HepG2 (cell line): ENCODE measurements at regions not wholly inside any gene's neighbourhood (a gene's known extent, or its start where the extent isn't known, plus 50 kb on each side); places are given as distances from the start of the nearest gene placed in this dataset.
"Not testable (repeated sequence)": the region's sequence is repeated elsewhere in the genome, so short reads cannot be mapped to it uniquely, and the experiment has no call there.

Experiments
- ATAC-seq: fragments of 200-7000 bp; cut with Tn5 transposase; 3 replicates; pipeline ENCODE4 v1.9.1; 2020; ENCODE audit warnings: mild to moderate bottlenecking, moderate library complexity
- BruUV-seq: library from RNA; stranded (reverse); fragments of 400-500 nt; replicated peaks from 2 replicates; lab custom pipeline; 2021; lab: Mats Ljungman, UMichigan
- CTCF ChIA-PET: fragments of 300-600 bp; formaldehyde crosslinking; extraction: SDS; loops from one replicate; lab custom pipeline; 2021; ENCODE audit warnings: low total read pairs, inconsistent platforms, low intra/inter-chr PET ratio; lab: Yijun Ruan, JAX
- POLR2A ChIA-PET: fragments of 350-600 bp; sonication (Branson Sonifier 250); formaldehyde crosslinking; loops from one replicate; lab custom pipeline; 2020; ENCODE audit warnings: antibody characterized with exemption, inconsistent platforms; lab: Yijun Ruan, JAX
- DNase-seq: peaks from one replicate; pipeline ENCODE4 v3.0.0-alpha.2; 2015; ENCODE audit warnings: low spot score
- FAIRE-seq: peaks from 3 replicates; lab custom pipeline; 2011; peaks lifted over from hg19 to GRCh38; lab: Jason Lieb, UNC
- H2AFZ ChIP-seq: one replicate; pipeline ENCODE4 v1.6.1; 2011; ENCODE audit warnings: low read length, inconsistent platforms
- H3K27ac ChIP-seq: fragments of 300-600 bp; 3 replicates; pipeline ENCODE4 v1.8.0; 2011; ENCODE audit warnings: mixed run types, mild to moderate bottlenecking, mixed read lengths, low read length, inconsistent platforms; ENCODE audit not compliant: insufficient read depth; ENCODE audit errors: extremely low read length
- H3K27me3 ChIP-seq, 2 experiments: fragments of 200-600 bp in 1 of 2; 2 replicates in 1 of 2; 3 replicates in 1 of 2; pipeline versions ENCODE4 v1.6.0 to v1.8.0; 2011; ENCODE audit warnings: low read length in 2 of 2, mild to moderate bottlenecking in 2 of 2, moderate library complexity in 2 of 2, inconsistent platforms in 1 of 2; ENCODE audit not compliant: insufficient read depth in 2 of 2, control insufficient read depth in 1 of 2
- H3K36me3 ChIP-seq, 2 experiments: fragments of 200-600 bp in 1 of 2; replicated peaks in 1 of 2; 2 replicates in 1 of 2; 3 replicates in 1 of 2; pipeline versions ENCODE4 v1.5.1 to v1.8.0; 2011; ENCODE audit warnings: low read length in 2 of 2, inconsistent platforms in 1 of 2; ENCODE audit not compliant: insufficient read depth in 2 of 2, control insufficient read depth in 1 of 2
- H3K4me1 ChIP-seq: 2 replicates; pipeline ENCODE4 v1.5.1; 2012; ENCODE audit warnings: low read length, inconsistent platforms; ENCODE audit not compliant: insufficient read depth
- H3K4me2 ChIP-seq: 2 replicates; pipeline ENCODE4 v1.6.0; 2011; ENCODE audit warnings: low read depth, low read length, inconsistent platforms
- H3K4me3 ChIP-seq, 3 experiments: fragments of 200-600 bp in 1 of 3; sonication (generic), shearing (Covaris generic) in 1 of 3; replicated peaks in 1 of 3; 2 replicates each; pipeline ENCODE4 v1.5.1; 2011 to 2016; ENCODE audit warnings: low read length in 3 of 3, inconsistent platforms in 2 of 3, low read depth in 2 of 3, mild to moderate bottlenecking in 2 of 3, control low read depth in 1 of 3, mixed read lengths in 1 of 3; ENCODE audit not compliant: insufficient read depth in 1 of 3
- H3K79me2 ChIP-seq: one replicate; pipeline ENCODE4 v1.6.1; 2011; ENCODE audit warnings: low read length, inconsistent platforms; ENCODE audit not compliant: insufficient read depth
- H3K9ac ChIP-seq: 2 replicates; pipeline ENCODE4 v1.6.0; 2011; ENCODE audit warnings: mild to moderate bottlenecking, low read depth, low read length, inconsistent platforms; ENCODE audit not compliant: insufficient read depth
- H3K9me3 ChIP-seq: 2 replicates; pipeline ENCODE4 v1.5.1; 2012; ENCODE audit warnings: mild to moderate bottlenecking, low read length
- H4K20me1 ChIP-seq: 2 replicates; pipeline ENCODE4 v1.6.0; 2011; ENCODE audit warnings: inconsistent platforms, mild to moderate bottlenecking, low read length, moderate library complexity; ENCODE audit not compliant: insufficient read depth
- DNMT3B ChIP-seq: conservative IDR thresholded peaks from 2 replicates; pipeline ENCODE4 v1.6.1; 2016; ENCODE audit warnings: missing biosample characterization, control low read depth
- ZNF326 ChIP-seq: sonication (generic); formaldehyde crosslinking; IDR thresholded peaks from 2 replicates; pipeline ENCODE4 v1.4.0; 2020; ENCODE audit warnings: missing genetic modification reagents, borderline replicate concordance
- WGBS: methylation state at CpG from one replicate; pipeline ENCODE4 v1.1.6; 2017; ENCODE audit warnings: low lambda C conversion rate; 5-methylcytosine and 5-hydroxymethylcytosine counted together
- in situ Hi-C: cut with HindIII; loops from 2 replicates; pipeline ENCODE4 v1.10.0; 2017; ENCODE audit warnings: low pct_unique_long_range_greater_than_20kb; ENCODE audit not compliant: extremely low pct_ligation_motif_present
- intact Hi-C: fragments of 100-400 bp; cut with micrococcal nuclease; formaldehyde crosslinking; loops from one replicate; pipeline ENCODE4 v1.10.0; 2022; ENCODE audit not compliant: unreplicated experiment

- TF ChIP-seq DNMT3B (CRISPR knock-in tag), result no peak
- TF ChIP-seq ZNF326 (CRISPR knock-in tag), result no peak
These were observed 169.8 kb downstream of the TRIM43 start (continued) for GRCh38 chr2:95761556-95761955.

GRCh38 chr2:95762023-95763021 is 170.5 kb downstream of the TRIM43 start:
- WGBS, result 20% methylated on average over 15 of the region's 21 CpGs
- H2AFZ ChIP-seq, BruUV-seq, H3K9me3 ChIP-seq, DNase-seq, ATAC-seq, CTCF ChIA-PET, H3K9ac ChIP-seq, POLR2A ChIA-PET, intact Hi-C loops, H3K36me3 ChIP-seq, FAIRE-seq, H3K4me3 ChIP-seq, H3K4me2 ChIP-seq, in situ Hi-C loops, H4K20me1 ChIP-seq, H3K4me1 ChIP-seq, H3K79me2 ChIP-seq, H3K27ac ChIP-seq, H3K27me3 ChIP-seq: not testable (repeated sequence)

DNA sequence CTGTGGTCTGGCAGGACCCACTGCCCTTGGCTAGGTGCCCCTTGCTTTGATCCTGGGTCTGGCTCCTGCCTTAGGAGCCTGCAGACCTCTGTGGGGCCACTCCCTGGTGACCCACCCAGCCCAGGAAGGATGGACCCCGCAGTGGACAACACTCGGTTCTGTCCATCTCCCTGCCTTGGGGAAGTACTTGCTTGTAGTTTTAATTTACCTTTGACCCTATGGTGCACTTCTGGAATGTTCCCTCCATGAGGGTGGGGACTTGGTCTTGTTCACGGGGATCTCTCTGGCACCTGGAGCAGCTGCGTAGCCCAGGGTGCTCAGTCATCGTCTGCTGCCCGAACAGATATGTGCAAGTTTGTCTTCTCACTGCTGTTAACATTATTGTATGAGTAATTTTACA is 171.3 kb downstream of the TRIM43 start:
- BruUV-seq, intact Hi-C loops, CTCF ChIA-PET, H3K36me3 ChIP-seq, H3K27me3 ChIP-seq, H3K27ac ChIP-seq, H3K4me3 ChIP-seq, H3K9ac ChIP-seq, ATAC-seq, H3K4me1 ChIP-seq, H3K9me3 ChIP-seq, H4K20me1 ChIP-seq, DNase-seq, FAIRE-seq, POLR2A ChIA-PET, H2AFZ ChIP-seq, H3K4me2 ChIP-seq, in situ Hi-C loops, H3K79me2 ChIP-seq: not testable (repeated sequence)
- WGBS, result 32% methylated on average over 6 of the region's 6 CpGs

- FAIRE-seq, in situ Hi-C loops, H3K36me3 ChIP-seq, H2AFZ ChIP-seq, CTCF ChIA-PET, H3K27ac ChIP-seq, H3K27me3 ChIP-seq, BruUV-seq, ATAC-seq, DNase-seq, intact Hi-C loops, H3K4me3 ChIP-seq, H3K4me1 ChIP-seq, H3K79me2 ChIP-seq, H4K20me1 ChIP-seq, H3K9ac ChIP-seq, POLR2A ChIA-PET, H3K9me3 ChIP-seq, H3K4me2 ChIP-seq: not testable (repeated sequence)
- 30% methylated on average over 5 of the region's 6 CpGs for WGBS
These were observed 173.2 kb downstream of the TRIM43 start for GRCh38 chr2:95764966-95765365.
